Right atrium auricular region (tissue), 2 donors: ENCODE measurements at regions not wholly inside any gene's neighbourhood (a gene's known extent, or its start where the extent isn't known, plus 50 kb on each side); places are given as distances from the start of the nearest gene placed in this dataset.
"Not testable (repeated sequence)": the region's sequence is repeated elsewhere in the genome, so short reads cannot be mapped to it uniquely, and the experiment has no call there.

ENCODE experiments used
- DNase-seq: peaks from one replicate; pipeline ENCODE4 v3.0.0-alpha.2; 2019; ENCODE audit warnings: low spot score
- H3K27ac ChIP-seq, 2 donors: fragments of 200-600 bp; sonication (generic); 1 replicate in 1 of 2; 2 replicates in 1 of 2; pipeline ENCODE4 v1.5.1; 2016 to 2019
- H3K27me3 ChIP-seq, 2 donors: fragments of 200-600 bp; sonication (generic); one replicate each; pipeline versions ENCODE4 v1.5.1 to v1.6.0; 2017 to 2019
- H3K36me3 ChIP-seq: fragments of 200-600 bp; sonication (generic); one replicate; pipeline ENCODE4 v1.5.1; 2016
- H3K4me1 ChIP-seq, 2 donors: fragments of 200-600 bp; sonication (generic); one replicate each; pipeline versions ENCODE4 v1.5.1 to v1.6.0; 2017 to 2019
- H3K4me3 ChIP-seq, 2 donors: fragments of 200-600 bp; sonication (generic); 1 replicate in 1 of 2; 2 replicates in 1 of 2; pipeline ENCODE4 v1.5.1; 2017 to 2019; ENCODE audit warnings: mild to moderate bottlenecking in 1 of 2, moderate library complexity in 1 of 2
- H3K9me3 ChIP-seq, 2 donors: fragments of 200-600 bp; sonication (generic); one replicate each; pipeline ENCODE4 v1.5.1; 2019
- TF ChIP-seq, protein P1 (sequence below), 2 donors: fragments of 200-600 bp; sonication (generic); IDR thresholded peaks; one replicate each; pipeline ENCODE4 v1.5.1; 2019; ENCODE audit warnings: antibody characterized with exemption in 2 of 2

GRCh38 chr18:55964171-55964570 lies 376.2 kb upstream of the TCF4 start:
- H3K9me3 ChIP-seq = no peaks in the 10 kb centered on the region

GRCh38 chr18:55953326-55953725 lies 365.3 kb upstream of the TCF4 start:
- DNase-seq = no peak
- Histone ChIP-seq H3K36me3 (no peaks in the 10 kb centered on the region), H3K27ac (no peak overlapping the region)

More at GRCh38 chr18:55964171-55964570, 376.2 kb upstream of the TCF4 start:
- TF ChIP-seq, protein P1, sequence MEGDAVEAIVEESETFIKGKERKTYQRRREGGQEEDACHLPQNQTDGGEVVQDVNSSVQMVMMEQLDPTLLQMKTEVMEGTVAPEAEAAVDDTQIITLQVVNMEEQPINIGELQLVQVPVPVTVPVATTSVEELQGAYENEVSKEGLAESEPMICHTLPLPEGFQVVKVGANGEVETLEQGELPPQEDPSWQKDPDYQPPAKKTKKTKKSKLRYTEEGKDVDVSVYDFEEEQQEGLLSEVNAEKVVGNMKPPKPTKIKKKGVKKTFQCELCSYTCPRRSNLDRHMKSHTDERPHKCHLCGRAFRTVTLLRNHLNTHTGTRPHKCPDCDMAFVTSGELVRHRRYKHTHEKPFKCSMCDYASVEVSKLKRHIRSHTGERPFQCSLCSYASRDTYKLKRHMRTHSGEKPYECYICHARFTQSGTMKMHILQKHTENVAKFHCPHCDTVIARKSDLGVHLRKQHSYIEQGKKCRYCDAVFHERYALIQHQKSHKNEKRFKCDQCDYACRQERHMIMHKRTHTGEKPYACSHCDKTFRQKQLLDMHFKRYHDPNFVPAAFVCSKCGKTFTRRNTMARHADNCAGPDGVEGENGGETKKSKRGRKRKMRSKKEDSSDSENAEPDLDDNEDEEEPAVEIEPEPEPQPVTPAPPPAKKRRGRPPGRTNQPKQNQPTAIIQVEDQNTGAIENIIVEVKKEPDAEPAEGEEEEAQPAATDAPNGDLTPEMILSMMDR (IDR thresholded peaks at IDR 0.05) = no peak
- Histone ChIP-seq H3K27ac (no peak overlapping the region), H3K36me3 (no peaks in the 10 kb centered on the region), H3K4me3 (no peak overlapping the region), H3K27me3 (no peaks in the 10 kb centered on the region), H3K4me1 (no peaks in the 10 kb centered on the region)
- DNase-seq = no peak

GRCh38 chr18:55951738-55952137 lies 363.7 kb upstream of the TCF4 start:
- not testable (repeated sequence) for H3K4me1 ChIP-seq, H3K27me3 ChIP-seq, H3K4me3 ChIP-seq, H3K27ac ChIP-seq, H3K9me3 ChIP-seq, DNase-seq, H3K36me3 ChIP-seq

More at GRCh38 chr18:55953326-55953725, 365.3 kb upstream of the TCF4 start:
- TF ChIP-seq, protein P1 (IDR thresholded peaks at IDR 0.05) = no peak
- Histone ChIP-seq H3K27me3 (no peaks in the 10 kb centered on the region), H3K4me1 (no peaks in the 10 kb centered on the region), H3K4me3 (no peak overlapping the region), H3K9me3 (no peaks in the 10 kb centered on the region)

GRCh38 chr18:55950379-55951166 lies 362.6 kb upstream of the TCF4 start:
- no peak for DNase-seq
- TF ChIP-seq, protein P1 (IDR thresholded peaks at IDR 0.05) = no peak

DNA sequence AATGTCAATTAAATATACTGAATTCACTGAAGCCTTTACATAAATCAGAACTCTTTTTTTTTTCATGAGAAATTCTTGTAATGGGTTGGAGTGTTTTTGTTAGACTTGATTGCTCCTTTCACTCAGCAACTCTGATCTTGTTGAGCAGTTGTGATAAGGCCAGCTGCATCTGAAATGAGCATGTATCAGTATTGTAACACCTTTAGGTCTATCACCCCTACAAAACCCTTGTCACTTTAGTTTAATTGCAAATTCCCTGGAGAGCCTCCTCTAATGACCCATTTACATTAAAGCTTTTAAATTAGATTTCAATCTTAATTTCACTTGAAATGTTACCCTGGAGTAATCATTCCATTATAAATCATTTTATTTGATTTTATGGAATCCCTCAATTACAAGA lies 346.8 kb upstream of the TCF4 start:
- H3K27ac ChIP-seq = no peak overlapping the region
- no peak overlapping the region for H3K4me3 ChIP-seq
- H3K4me1 ChIP-seq = no peaks in the 10 kb centered on the region
- peaks cover 7 to 21% of the 10 kb centered on the region in 2 donors for H3K9me3 ChIP-seq
- H3K27me3 ChIP-seq = no peaks in the 10 kb centered on the region
- H3K36me3 ChIP-seq = no peaks in the 10 kb centered on the region
- TF ChIP-seq, protein P1 (IDR thresholded peaks at IDR 0.05) = no peak
- no peak for DNase-seq

More at GRCh38 chr18:55950379-55951166, 362.6 kb upstream of the TCF4 start:
- Histone ChIP-seq H3K4me1 (no peaks in the 10 kb centered on the region), H3K4me3 (no peak overlapping the region), H3K27me3 (no peaks in the 10 kb centered on the region), H3K9me3 (no peaks in the 10 kb centered on the region), H3K27ac (no peak overlapping the region), H3K36me3 (no peaks in the 10 kb centered on the region)

GRCh38 chr18:55932675-55933074 lies 344.7 kb upstream of the TCF4 start:
- peaks cover 7 to 14% of the 10 kb centered on the region in 2 donors for H3K9me3 ChIP-seq
- no peak overlapping the region for H3K4me3 ChIP-seq
- H3K27me3 ChIP-seq = no peaks in the 10 kb centered on the region
- H3K27ac ChIP-seq = no peak overlapping the region
- no peaks in the 10 kb centered on the region for H3K36me3 ChIP-seq
- TF ChIP-seq, protein P1 (IDR thresholded peaks at IDR 0.05) = no peak
- no peak for DNase-seq
- no peaks in the 10 kb centered on the region for H3K4me1 ChIP-seq
